GM13977 (cell line): ENCODE measurements at regions not wholly inside any gene's neighbourhood (a gene's known extent, or its start where the extent isn't known, plus 50 kb on each side); places are given as distances from the start of the nearest gene placed in this dataset.
"Not testable (repeated sequence)": the region's sequence is repeated elsewhere in the genome, so short reads cannot be mapped to it uniquely, and the experiment has no call there.

Experiments
- DNase-seq: peaks from one replicate; pipeline ENCODE4 v3.0.0; 2012; ENCODE audit warnings: low spot score
- CTCF ChIP-seq: IDR thresholded peaks from 2 replicates; pipeline ENCODE4 v1.5.1; 2012; ENCODE audit warnings: mild to moderate bottlenecking, control low read depth; ENCODE audit not compliant: insufficient read depth; ENCODE audit errors: extremely low read depth, missing control alignments
- in situ Hi-C: fragments of 300-500 bp; cut with MboI; formaldehyde crosslinking; loops from one replicate; pipeline ENCODE4 v1.12.0; 2022; ENCODE audit warnings: low sequenced_read_pairs, low pct_unique_long_range_greater_than_20kb, mixed read lengths, inconsistent platforms; ENCODE audit not compliant: unreplicated experiment

GRCh38 chr7:97421307-97421930 is 303.9 kb downstream of the SDHAF3 start:
- in situ Hi-C loops, result no loop called here
- TF ChIP-seq CTCF, result no peak
- DNase-seq, result no peak

- in situ Hi-C loops, result no loop called here
- TF ChIP-seq CTCF, result no peak
- DNase-seq, result no peak
Observed at GRCh38 chr7:97422046-97422445, 304.5 kb downstream of the SDHAF3 start.

GRCh38 chr7:97430006-97430405 is 301.9 kb upstream of the TAC1 start:
- TF ChIP-seq CTCF, result no peak
- in situ Hi-C loops, result no loop called here
- no peak for DNase-seq

- no peak for TF ChIP-seq CTCF
- in situ Hi-C loops, result no loop called here
- DNase-seq, result no peak
Observed at GRCh38 chr7:97439637-97440214, 292.2 kb upstream of the TAC1 start.

- in situ Hi-C loops, result no loop called here
- TF ChIP-seq CTCF, result no peak
- DNase-seq, result no peak
Observed at GRCh38 chr7:97446361-97446760, 285.5 kb upstream of the TAC1 start.

- DNase-seq, in situ Hi-C loops: not testable (repeated sequence)
Observed at GRCh38 chr7:97449448-97449847, 282.4 kb upstream of the TAC1 start.

GRCh38 chr7:97450516-97450915 is 281.4 kb upstream of the TAC1 start:
- in situ Hi-C loops, result no loop called here
- no peak for TF ChIP-seq CTCF
- DNase-seq, result no peak
